Endothelial cell of umbilical vein (primary cell): ENCODE measurements at regions not wholly inside any gene's neighbourhood (a gene's known extent, or its start where the extent isn't known, plus 50 kb on each side); places are given as distances from the start of the nearest gene placed in this dataset.

ENCODE experiments used
- BruUV-seq: library from RNA; stranded (reverse); fragments of 400-500 nt; replicated peaks from 2 replicates; lab custom pipeline; 2021; lab: Mats Ljungman, UMichigan
- CTCF ChIA-PET: fragments of 300-600, 350-600 bp; sonication (Branson Sonifier 250); formaldehyde crosslinking; loops from one replicate; lab custom pipeline; 2021; ENCODE audit warnings: antibody characterized with exemption, inconsistent platforms; lab: Charles Lee
- POLR2A ChIA-PET: fragments of 300-600, 350-600 bp; sonication (Branson Sonifier 250); formaldehyde crosslinking; loops from one replicate; lab custom pipeline; 2021; ENCODE audit warnings: antibody characterized with exemption, inconsistent platforms; lab: Charles Lee
- DNase-seq: peaks from one replicate; pipeline ENCODE4 v3.0.0-alpha.2; 2011; ENCODE audit warnings: low read depth, low spot score
- FAIRE-seq: peaks from 2 replicates; lab custom pipeline; 2011; peaks lifted over from hg19 to GRCh38; lab: Jason Lieb, UNC
- H2AFZ ChIP-seq: 2 replicates; pipeline ENCODE4 v1.6.0; 2012; ENCODE audit warnings: low read depth, low read length, control low read depth, inconsistent platforms
- H3K27ac ChIP-seq: 2 replicates; pipeline ENCODE4 v1.5.1; 2011; ENCODE audit warnings: low read depth, mild to moderate bottlenecking, control low read depth, low read length, moderate library complexity; ENCODE audit not compliant: insufficient read depth
- H3K27me3 ChIP-seq, 2 experiments: 2 replicates each; pipeline versions ENCODE4 v1.6.0 to v1.6.1; 2011; ENCODE audit warnings: low read length in 2 of 2, mixed read lengths in 1 of 2; ENCODE audit not compliant: control insufficient read depth in 2 of 2, insufficient read depth in 2 of 2
- H3K36me3 ChIP-seq, 2 experiments: 2 replicates in 1 of 2; 3 replicates in 1 of 2; pipeline ENCODE4 v1.5.1; 2011; ENCODE audit warnings: low read length in 2 of 2, mild to moderate bottlenecking in 1 of 2, moderate library complexity in 1 of 2; ENCODE audit not compliant: control insufficient read depth in 2 of 2, insufficient read depth in 2 of 2; ENCODE audit errors: extremely low read depth in 1 of 2
- H3K4me1 ChIP-seq: 3 replicates; pipeline ENCODE4 v1.5.1; 2011; ENCODE audit warnings: mild to moderate bottlenecking, low read length; ENCODE audit not compliant: control insufficient read depth, insufficient read depth; ENCODE audit errors: extremely low read depth
- H3K4me2 ChIP-seq: 2 replicates; pipeline ENCODE4 v1.6.1; 2011; ENCODE audit warnings: low read length, control low read depth, mixed read lengths; ENCODE audit not compliant: insufficient read depth
- H3K4me3 ChIP-seq, 3 experiments: fragments of 200-600 bp in 1 of 3; sonication (generic), shearing (Covaris generic) in 1 of 3; replicated peaks in 1 of 3; 2 replicates each; pipeline ENCODE4 v1.5.1; 2011 to 2016; ENCODE audit warnings: control low read depth in 3 of 3, low read length in 3 of 3, mild to moderate bottlenecking in 2 of 3, inconsistent platforms in 1 of 3, low read depth in 1 of 3, moderate library complexity in 1 of 3; ENCODE audit not compliant: insufficient read depth in 1 of 3
- H3K79me2 ChIP-seq: 2 replicates; pipeline ENCODE4 v1.6.0; 2012; ENCODE audit warnings: low read length, inconsistent platforms; ENCODE audit not compliant: control insufficient read depth, insufficient read depth
- H3K9ac ChIP-seq: replicated peaks from 2 replicates; pipeline ENCODE3; 2011; ENCODE audit warnings: low read length, control low read depth; ENCODE audit not compliant: insufficient read depth; ENCODE audit errors: extremely low read depth
- H3K9me1 ChIP-seq: replicated peaks from 3 replicates; pipeline ENCODE4 v1.6.0; 2011; ENCODE audit warnings: mild to moderate bottlenecking, low read length; ENCODE audit not compliant: control insufficient read depth, insufficient read depth; ENCODE audit errors: extremely low read depth
- H3K9me3 ChIP-seq: replicated peaks from 2 replicates; pipeline ENCODE4 v1.5.1; 2012; ENCODE audit warnings: low read length, inconsistent platforms; ENCODE audit not compliant: control insufficient read depth, insufficient read depth
- H4K20me1 ChIP-seq: replicated peaks from 2 replicates; pipeline ENCODE3; 2011; ENCODE audit warnings: mild to moderate bottlenecking, low read length; ENCODE audit not compliant: control insufficient read depth, insufficient read depth; ENCODE audit errors: extremely low read depth
- EZH2 ChIP-seq: IDR thresholded peaks from 2 replicates; pipeline ENCODE4 v1.6.1; 2012; ENCODE audit warnings: borderline replicate concordance, low read depth, mild to moderate bottlenecking, moderate library complexity, low read length, inconsistent platforms; ENCODE audit not compliant: severe bottlenecking
- FOS ChIP-seq: IDR thresholded peaks from 2 replicates; pipeline ENCODE4 v1.6.1; 2011; ENCODE audit warnings: mild to moderate bottlenecking, low read length, moderate library complexity, borderline replicate concordance; ENCODE audit not compliant: insufficient read depth
- GATA2 ChIP-seq: IDR thresholded peaks from 2 replicates; pipeline ENCODE4 v1.7.0; 2011; ENCODE audit warnings: low read depth, mild to moderate bottlenecking, moderate library complexity, mixed read lengths, low read length; ENCODE audit not compliant: insufficient read length, insufficient read depth
- JUN ChIP-seq: IDR thresholded peaks from 2 replicates; pipeline ENCODE4 v1.6.1; 2011; ENCODE audit warnings: borderline replicate concordance, low read depth; ENCODE audit not compliant: insufficient read length, insufficient read depth
- MYC ChIP-seq: IDR thresholded peaks from one replicate; pipeline ENCODE4 v1.6.1; 2011; ENCODE audit warnings: mild to moderate bottlenecking, low read depth, low read length
- POLR2A ChIP-seq: IDR thresholded peaks from 2 replicates; pipeline ENCODE4 v1.6.1; 2012; ENCODE audit warnings: low read depth, mild to moderate bottlenecking, control low read depth, low read length
- POLR2AphosphoS5 ChIP-seq: IDR thresholded peaks from 2 replicates; pipeline ENCODE4 v1.6.1; 2012; ENCODE audit warnings: low read depth, mild to moderate bottlenecking, control low read depth, low read length, moderate library complexity; ENCODE audit not compliant: insufficient read depth
- dilution Hi-C: fragments of 300-500 bp; cut with MboI; formaldehyde crosslinking; loops from one replicate; pipeline ENCODE4 v1.15.0; 2019; ENCODE audit warnings: low sequenced_read_pairs; ENCODE audit not compliant: extremely low pct_ligation_motif_present
- intact Hi-C: fragments of 100-400 bp; cut with micrococcal nuclease; formaldehyde crosslinking; loops from one replicate; pipeline ENCODE4 v1.10.0; 2022
- TF ChIP-seq, protein P1 (sequence below), 2 donors: IDR thresholded peaks; 1 replicate in 1 of 2; 2 replicates in 1 of 2; pipeline ENCODE4 v1.5.1; 2011; ENCODE audit warnings: low read length in 2 of 2, mild to moderate bottlenecking in 2 of 2, moderate library complexity in 2 of 2, control low read depth in 1 of 2, inconsistent platforms in 1 of 2, low read depth in 1 of 2; ENCODE audit not compliant: insufficient read depth in 1 of 2; ENCODE audit errors: extremely low read depth in 1 of 2
- TF ChIP-seq, protein P2 (sequence below): IDR thresholded peaks from 2 replicates; pipeline ENCODE4 v1.6.1; 2011; ENCODE audit not compliant: insufficient read depth, insufficient read length

DNA sequence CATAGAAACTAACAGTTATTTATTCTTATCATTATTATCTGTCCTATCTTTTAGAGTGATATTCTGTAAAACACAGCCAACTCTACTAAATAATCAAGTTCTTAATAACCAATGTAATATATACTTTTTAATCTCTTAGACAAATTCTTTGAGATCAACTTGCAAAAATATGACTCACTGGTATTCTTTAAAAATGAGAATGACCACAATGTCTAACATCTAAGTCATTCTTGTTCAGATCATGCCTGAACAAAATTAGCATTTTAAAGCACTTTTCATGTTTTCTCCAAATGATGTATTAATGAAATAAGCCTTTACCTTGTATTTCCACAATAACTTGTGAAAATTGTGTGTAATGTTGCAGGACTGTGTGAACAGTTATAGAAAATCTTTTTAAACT, 356.9 kb upstream of the RGMB start:
- H4K20me1 ChIP-seq, result no peaks in the 10 kb centered on the region
- H3K9ac ChIP-seq, result no peak overlapping the region
- no peak overlapping the region for H3K27ac ChIP-seq
- no peak overlapping the region for H2AFZ ChIP-seq
- no peak for FAIRE-seq
- DNase-seq, result no peak
- no peak overlapping the region for H3K4me2 ChIP-seq
- TF ChIP-seq MYC (no peak), JUN (no peak), FOS (no peak), EZH2 (no peak), POLR2A (no peak), GATA2 (no peak), POLR2AphosphoS5 (no peak)
- TF ChIP-seq, protein P1, sequence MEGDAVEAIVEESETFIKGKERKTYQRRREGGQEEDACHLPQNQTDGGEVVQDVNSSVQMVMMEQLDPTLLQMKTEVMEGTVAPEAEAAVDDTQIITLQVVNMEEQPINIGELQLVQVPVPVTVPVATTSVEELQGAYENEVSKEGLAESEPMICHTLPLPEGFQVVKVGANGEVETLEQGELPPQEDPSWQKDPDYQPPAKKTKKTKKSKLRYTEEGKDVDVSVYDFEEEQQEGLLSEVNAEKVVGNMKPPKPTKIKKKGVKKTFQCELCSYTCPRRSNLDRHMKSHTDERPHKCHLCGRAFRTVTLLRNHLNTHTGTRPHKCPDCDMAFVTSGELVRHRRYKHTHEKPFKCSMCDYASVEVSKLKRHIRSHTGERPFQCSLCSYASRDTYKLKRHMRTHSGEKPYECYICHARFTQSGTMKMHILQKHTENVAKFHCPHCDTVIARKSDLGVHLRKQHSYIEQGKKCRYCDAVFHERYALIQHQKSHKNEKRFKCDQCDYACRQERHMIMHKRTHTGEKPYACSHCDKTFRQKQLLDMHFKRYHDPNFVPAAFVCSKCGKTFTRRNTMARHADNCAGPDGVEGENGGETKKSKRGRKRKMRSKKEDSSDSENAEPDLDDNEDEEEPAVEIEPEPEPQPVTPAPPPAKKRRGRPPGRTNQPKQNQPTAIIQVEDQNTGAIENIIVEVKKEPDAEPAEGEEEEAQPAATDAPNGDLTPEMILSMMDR (IDR thresholded peaks at IDR 0.05; ENCODE audit: extremely low read depth in 1 of 2, insufficient read depth in 1 of 2, low read depth in 1 of 2, low read length in 2 of 2), result no peak
- TF ChIP-seq, protein P2, sequence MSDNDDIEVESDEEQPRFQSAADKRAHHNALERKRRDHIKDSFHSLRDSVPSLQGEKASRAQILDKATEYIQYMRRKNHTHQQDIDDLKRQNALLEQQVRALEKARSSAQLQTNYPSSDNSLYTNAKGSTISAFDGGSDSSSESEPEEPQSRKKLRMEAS, result no peak
- no peaks in the 10 kb centered on the region for H3K79me2 ChIP-seq
- H3K4me1 ChIP-seq, result no peaks in the 10 kb centered on the region
- dilution Hi-C loops (no loop called here), intact Hi-C loops (no loop called here)
- no peaks in the 10 kb centered on the region for H3K27me3 ChIP-seq
- POLR2A ChIA-PET, result no interaction called here
- no TSS peak for BruUV-seq
- no peaks in the 10 kb centered on the region for H3K9me1 ChIP-seq
- CTCF ChIA-PET, result interaction anchor here (1.7 kb wide), 1 partner anchor 9 kb away, joined by 3 read pairs; no protein-coding TSS in a partner anchor
- H3K9me3 ChIP-seq, result no peaks in the 10 kb centered on the region
- no peak overlapping the region for H3K4me3 ChIP-seq
- H3K36me3 ChIP-seq, result no peaks in the 10 kb centered on the region
